GM12878 (cell line): ENCODE measurements at regions not wholly inside any gene's neighbourhood (a gene's known extent, or its start where the extent isn't known, plus 50 kb on each side); places are given as distances from the start of the nearest gene placed in this dataset.

Experiments used
- ATF7 ChIP-seq: fragments of 450-650 bp; IDR thresholded peaks from 2 replicates; pipeline ENCODE4 v1.6.1; 2016; ENCODE audit warnings: low read depth, mild to moderate bottlenecking
- BHLHE40 ChIP-seq, 2 experiments: fragments of 450-650 bp in 1 of 2; IDR thresholded peaks; 2 replicates each; pipeline ENCODE4 v1.6.1; 2011 to 2017; ENCODE audit warnings: low read depth in 2 of 2, borderline replicate concordance in 1 of 2, improper control_type of control experiment in 1 of 2, low read length in 1 of 2, mild to moderate bottlenecking in 1 of 2
- CBX5 ChIP-seq: sonication (generic); IDR thresholded peaks from 2 replicates; pipeline ENCODE4 v1.6.1; 2016; ENCODE audit warnings: low read depth, moderate library complexity, mild to moderate bottlenecking, inconsistent platforms
- CTCF ChIP-seq, 3 experiments: IDR thresholded peaks in 2 of 3; conservative IDR thresholded peaks in 1 of 3; 2 replicates each; pipeline ENCODE4 v1.5.1; 2011; ENCODE audit warnings: low read depth in 3 of 3, low read length in 3 of 3, mild to moderate bottlenecking in 3 of 3, control low read depth in 2 of 3, moderate library complexity in 2 of 3, inconsistent platforms in 1 of 3, mixed read lengths in 1 of 3; ENCODE audit not compliant: control insufficient read depth in 2 of 3, insufficient read depth in 1 of 3; ENCODE audit errors: extremely low read depth in 1 of 3
- EGR1 ChIP-seq, 2 experiments: IDR thresholded peaks; 1 replicate in 1 of 2; 2 replicates in 1 of 2; pipeline ENCODE4 v1.6.1; 2011 to 2012; ENCODE audit warnings: low read depth in 2 of 2, low read length in 2 of 2, borderline replicate concordance in 1 of 2, mild to moderate bottlenecking in 1 of 2, moderate library complexity in 1 of 2
- ETV6 ChIP-seq, 2 experiments: fragments of 450-650 bp in 1 of 2; IDR thresholded peaks in 1 of 2; conservative IDR thresholded peaks in 1 of 2; 2 replicates each; pipeline ENCODE4 v1.6.1; 2014; ENCODE audit warnings: antibody characterized with exemption in 1 of 2, borderline replicate concordance in 1 of 2, low read depth in 1 of 2, mild to moderate bottlenecking in 1 of 2, moderate library complexity in 1 of 2
- EZH2 ChIP-seq: IDR thresholded peaks from 2 replicates; pipeline ENCODE4 v1.6.1; 2012; ENCODE audit warnings: low read depth, mild to moderate bottlenecking, control low read depth, inconsistent platforms, low read length, borderline replicate concordance; ENCODE audit not compliant: control insufficient read depth
- POLR2A ChIP-seq: IDR thresholded peaks from 2 replicates; pipeline ENCODE4 v1.6.1; 2011; ENCODE audit warnings: low read depth, mild to moderate bottlenecking, low read length
- POLR2AphosphoS5 ChIP-seq: IDR thresholded peaks from 2 replicates; pipeline ENCODE4 v1.6.1; 2011; ENCODE audit warnings: mild to moderate bottlenecking, low read length, inconsistent platforms
- RAD21 ChIP-seq: IDR thresholded peaks from 2 replicates; pipeline ENCODE4 v1.6.1; 2011; ENCODE audit warnings: mild to moderate bottlenecking, low read depth, low read length, moderate library complexity; ENCODE audit not compliant: insufficient read depth
- REST ChIP-seq: IDR thresholded peaks from 2 replicates; pipeline ENCODE4 v1.6.1; 2012; ENCODE audit warnings: mild to moderate bottlenecking, low read depth, low read length
- SMC3 ChIP-seq: IDR thresholded peaks from 2 replicates; pipeline ENCODE4 v1.6.1; 2011; ENCODE audit warnings: low read length, improper control_type of control experiment, borderline replicate concordance

GRCh38 chr3:80308637-80309036, 540.8 kb upstream of the ROBO1 start:
- TF ChIP-seq CTCF (IDR thresholded peaks at IDR 0.05 in 2 of 3, conservative IDR thresholded peaks at IDR 0.05 in 1 of 3; ENCODE audit: control insufficient read depth in 2 of 3, extremely low read depth in 1 of 3, insufficient read depth in 1 of 3, low read depth in 3 of 3, low read length in 3 of 3) (no peak), REST (no peak), SMC3 (no peak), ATF7 (no peak), EZH2 (no peak), EGR1 (IDR thresholded peaks at IDR 0.05; ENCODE audit: borderline replicate concordance in 1 of 2, low read depth in 2 of 2, low read length in 2 of 2) (no peak), POLR2A (no peak), RAD21 (no peak), BHLHE40 (IDR thresholded peaks at IDR 0.05; ENCODE audit: borderline replicate concordance in 1 of 2, low read depth in 2 of 2, low read length in 1 of 2) (no peak), POLR2AphosphoS5 (no peak), CBX5 (no peak), ETV6 (conservative IDR thresholded peaks at IDR 0.05 in 1 of 2, IDR thresholded peaks at IDR 0.05 in 1 of 2; ENCODE audit: borderline replicate concordance in 1 of 2, low read depth in 1 of 2) (no peak)
